ENCODE measurements at regions not wholly inside any gene's neighbourhood (a gene's known extent, or its start where the extent isn't known, plus 50 kb on each side); places are given as distances from the start of the nearest gene placed in this dataset.

DNA sequence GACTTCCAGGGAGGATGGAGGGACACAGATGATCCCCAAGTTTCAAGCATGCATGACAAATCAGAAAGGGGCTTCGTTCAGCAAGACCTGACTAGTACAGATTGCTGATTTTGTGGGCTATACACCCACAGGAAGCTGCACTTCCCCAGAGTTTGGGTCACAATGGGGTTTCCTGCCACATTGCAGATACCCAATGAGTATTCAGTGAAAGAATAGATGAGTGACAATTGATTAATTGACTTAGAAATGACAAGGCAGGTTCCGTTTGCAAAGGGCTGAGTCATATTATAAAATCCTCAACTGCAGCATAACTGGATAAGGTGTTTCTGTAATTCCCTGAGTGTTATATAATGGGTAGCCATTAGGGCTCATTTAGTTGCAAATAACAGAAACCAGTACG is 146.6 kb upstream of the TBL1X start:
- DNase-seq: no peak

DNA sequence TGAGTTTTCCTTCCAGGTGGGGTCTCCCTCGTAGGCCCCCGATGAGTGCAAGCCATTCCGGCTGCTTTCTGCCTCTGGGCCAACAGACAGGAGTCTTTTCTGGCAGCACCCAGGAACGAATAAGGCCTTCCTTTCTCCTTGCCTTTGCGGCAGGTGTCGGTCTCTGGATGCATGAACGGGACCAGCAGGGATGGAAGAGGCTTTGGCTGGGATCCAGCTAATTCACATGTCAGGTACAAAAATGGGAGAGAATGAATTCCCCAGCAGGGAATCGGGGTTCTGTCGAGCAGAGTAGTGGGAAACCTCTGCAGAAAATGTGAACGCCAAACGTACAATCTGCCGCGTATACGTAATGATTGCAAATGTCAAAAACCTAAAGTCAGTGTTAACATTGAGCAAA is 146.1 kb upstream of the TBL1X start:
- DNase-seq: no peak

DNA sequence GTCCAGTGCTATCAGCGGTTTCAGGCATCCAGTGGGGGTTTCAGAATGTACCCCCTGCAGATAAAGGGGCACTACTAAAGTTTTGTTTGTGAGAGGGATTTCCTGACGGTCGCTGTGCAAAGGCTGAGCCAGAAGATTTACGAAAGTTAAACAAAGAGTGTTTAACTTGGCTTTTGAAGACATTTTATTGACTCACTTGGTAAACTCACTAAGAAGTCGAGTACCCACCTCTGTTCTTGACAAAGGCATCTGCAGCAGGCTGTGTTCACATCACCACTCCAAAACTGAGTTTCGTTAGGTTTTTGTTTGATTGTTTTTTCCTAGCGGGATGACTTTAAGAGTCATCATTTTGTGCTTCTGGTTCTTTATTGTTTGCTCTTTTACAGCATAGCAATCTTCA is 143.9 kb upstream of the TBL1X start:
- DNase-seq: no peak

- no peak for DNase-seq
Measured at GRCh38 chrX:9324676-9325075, 140.2 kb upstream of the TBL1X start.

DNA sequence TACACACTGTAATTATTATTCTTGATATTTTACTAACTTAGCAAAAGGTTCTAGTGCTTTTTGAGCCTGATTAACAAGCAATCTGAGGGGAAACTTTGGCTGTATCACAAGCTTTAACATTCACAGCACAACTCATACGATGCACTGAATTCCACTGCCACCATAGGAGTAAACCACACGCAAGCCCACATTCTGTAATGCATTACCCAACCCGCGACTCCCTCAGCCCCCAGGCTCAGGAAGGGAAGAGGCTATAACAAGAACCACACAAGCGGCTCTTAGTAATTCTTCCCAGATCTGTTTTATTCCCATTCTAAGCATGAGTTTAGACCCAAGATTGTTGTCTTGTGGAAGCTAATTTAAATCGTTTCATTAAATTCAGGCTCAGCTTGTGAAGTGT is 138.5 kb upstream of the TBL1X start:
- DNase-seq: no peak

GRCh38 chrX:9327086-9327746 is 137.6 kb upstream of the TBL1X start:
- no peak for DNase-seq

- DNase-seq: peak; percentile 67
Measured at GRCh38 chrX:9327747-9328145, 137.1 kb upstream of the TBL1X start.

DNA sequence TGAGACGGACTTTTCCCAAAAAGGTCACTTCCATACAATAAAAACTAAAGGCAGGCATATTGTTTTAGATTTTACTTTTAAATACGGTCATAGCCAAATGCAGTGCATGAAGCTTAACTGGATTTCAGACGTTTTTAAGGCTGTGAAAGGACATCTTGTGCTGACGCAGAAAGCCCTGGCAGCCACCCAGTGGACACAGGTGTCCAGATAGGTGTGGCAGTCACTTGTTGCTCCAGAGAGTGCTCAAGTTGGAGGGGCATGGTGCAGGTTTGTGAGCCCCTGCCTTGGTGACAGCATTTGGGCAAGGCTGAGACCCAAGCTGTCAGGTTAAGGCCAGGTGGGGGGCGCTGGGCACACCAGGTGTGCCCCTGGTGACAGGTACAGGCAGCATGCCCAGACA is 135.8 kb upstream of the TBL1X start:
- DNase-seq: no peak

GRCh38 chrX:9330249-9330982 is 134.4 kb upstream of the TBL1X start:
- no peak for DNase-seq

DNA sequence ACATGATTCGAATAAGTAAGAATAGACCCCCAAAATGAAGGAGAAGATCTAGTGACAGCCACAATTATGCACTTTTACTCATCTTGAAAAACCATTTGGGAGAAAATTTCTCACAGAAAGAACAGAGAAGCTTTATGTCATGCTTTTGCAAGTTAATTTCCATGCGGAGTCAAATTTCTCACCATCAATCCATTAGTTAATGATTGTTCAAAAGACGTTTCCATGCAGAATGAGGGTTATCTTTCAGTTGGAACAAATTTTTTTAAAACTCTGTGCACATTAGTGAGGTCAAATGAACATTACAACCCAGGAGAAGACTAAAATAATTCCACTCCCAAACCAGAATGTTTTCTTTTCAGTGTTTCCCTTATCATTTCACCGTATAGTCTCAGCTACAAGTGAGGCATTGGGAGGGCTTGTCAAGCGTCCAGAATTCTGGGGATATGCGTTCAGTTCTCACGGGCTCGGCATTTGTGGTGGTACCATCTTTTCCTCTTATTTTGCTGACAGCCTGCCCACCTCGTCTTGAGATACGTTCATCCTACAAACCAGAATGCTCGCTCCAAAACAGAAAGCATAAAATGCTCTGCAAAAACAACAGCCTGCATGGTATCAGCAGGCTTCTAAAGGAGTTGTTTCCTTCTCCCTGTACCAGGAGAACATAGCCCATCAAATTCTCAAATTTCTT is 130.8 kb upstream of the TBL1X start:
- no peak for DNase-seq

- no peak for DNase-seq
Measured at GRCh38 chrX:9335251-9335650, 129.6 kb upstream of the TBL1X start.

GRCh38 chrX:9336456-9336855 is 128.4 kb upstream of the TBL1X start:
- DNase-seq: no peak

DNA sequence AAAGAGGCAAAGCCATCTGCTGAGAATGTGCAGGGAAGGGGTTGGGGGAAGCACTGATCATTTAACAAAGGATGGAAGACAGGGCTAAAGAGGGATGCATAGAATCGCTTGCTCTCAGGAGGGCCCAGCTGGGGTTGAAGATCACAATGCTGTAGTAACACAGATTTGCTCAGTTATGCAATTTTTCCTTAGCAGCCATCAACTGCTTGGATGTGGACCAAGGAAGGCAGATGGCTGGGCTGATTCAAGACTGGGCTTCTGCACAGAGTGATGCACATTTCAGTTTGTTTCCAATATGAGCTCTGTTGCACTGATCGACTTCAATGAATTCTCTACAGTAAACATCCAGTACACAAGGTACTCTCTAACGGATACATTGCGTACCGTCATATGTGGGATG is 127.8 kb upstream of the TBL1X start:
- DNase-seq: peak; percentile 36

GRCh38 chrX:9338986-9339385 is 125.9 kb upstream of the TBL1X start:
- DNase-seq: no peak

DNA sequence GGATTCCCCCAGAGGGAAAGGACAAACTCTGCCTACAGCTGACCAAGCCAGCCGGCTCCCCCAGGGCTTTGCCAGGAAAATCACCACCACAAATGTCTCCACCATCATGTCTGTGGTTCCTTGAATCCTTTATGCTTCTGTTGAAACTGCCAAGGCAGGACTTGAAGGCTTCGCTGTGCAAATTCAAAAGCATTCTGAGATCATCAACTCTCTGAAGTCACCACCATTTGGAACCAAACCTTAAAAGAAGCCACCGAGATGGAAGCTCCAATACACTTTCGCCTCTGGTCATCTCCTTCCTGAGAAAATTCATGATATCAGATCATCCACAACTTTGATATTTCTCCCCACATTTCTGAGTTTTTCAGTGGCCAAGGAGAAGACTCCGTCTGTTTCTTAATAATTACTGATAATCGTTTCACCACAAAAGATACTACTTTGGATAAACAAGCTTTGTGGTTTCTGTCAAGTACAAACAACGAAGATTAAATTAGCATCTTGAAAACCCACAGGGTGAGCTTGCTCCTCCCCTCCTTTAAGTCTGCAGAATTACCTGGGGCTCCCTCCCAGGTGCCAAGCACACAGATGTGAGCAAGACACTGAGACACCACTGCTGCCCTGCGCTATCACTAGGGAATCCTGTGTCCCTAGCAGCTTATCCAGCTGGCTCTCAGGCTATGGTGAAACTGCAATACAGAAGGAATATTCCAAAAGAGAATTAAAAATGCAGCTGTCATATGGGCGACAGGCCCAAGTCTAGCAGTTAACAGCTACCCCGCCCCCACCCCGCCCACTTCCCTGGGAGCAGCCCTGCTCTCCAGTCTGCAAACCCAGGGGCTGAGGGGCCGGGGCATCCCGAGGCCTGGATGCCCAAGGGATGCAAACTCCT is 125.0 kb upstream of the TBL1X start:
- DNase-seq: no peak

DNA sequence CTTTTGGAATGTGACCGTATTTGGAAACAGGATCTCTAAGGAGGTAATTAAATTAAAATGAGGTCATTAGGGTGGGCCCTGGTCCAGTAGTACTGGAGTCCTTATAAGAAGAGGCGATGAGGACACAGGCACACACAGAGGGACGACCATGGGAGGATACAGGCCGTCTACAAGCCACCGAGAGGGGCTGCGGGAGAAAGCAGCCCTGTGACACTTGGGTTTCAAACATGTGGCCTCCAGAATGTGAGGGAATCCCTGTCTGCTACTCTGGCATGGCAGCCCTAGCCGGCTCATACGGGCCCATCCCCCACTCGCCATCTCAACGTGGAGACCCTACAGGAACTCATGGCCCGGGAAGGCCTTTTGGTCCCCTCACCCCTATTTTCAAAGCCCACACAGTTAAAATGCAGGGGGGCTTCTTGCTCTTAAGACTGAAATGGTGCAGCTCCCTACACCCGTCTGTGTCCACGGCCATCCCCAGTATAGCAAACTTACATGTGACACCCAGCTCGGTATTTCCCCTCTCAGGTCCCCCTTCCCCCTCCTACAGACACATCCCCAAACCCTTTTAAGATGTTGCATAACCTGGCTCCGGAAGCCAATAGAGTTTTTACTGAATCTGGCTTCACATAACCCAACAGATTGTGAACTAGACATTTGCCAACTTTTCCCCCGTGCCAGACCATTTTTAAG is 124.1 kb upstream of the TBL1X start:
- no peak for DNase-seq

DNA sequence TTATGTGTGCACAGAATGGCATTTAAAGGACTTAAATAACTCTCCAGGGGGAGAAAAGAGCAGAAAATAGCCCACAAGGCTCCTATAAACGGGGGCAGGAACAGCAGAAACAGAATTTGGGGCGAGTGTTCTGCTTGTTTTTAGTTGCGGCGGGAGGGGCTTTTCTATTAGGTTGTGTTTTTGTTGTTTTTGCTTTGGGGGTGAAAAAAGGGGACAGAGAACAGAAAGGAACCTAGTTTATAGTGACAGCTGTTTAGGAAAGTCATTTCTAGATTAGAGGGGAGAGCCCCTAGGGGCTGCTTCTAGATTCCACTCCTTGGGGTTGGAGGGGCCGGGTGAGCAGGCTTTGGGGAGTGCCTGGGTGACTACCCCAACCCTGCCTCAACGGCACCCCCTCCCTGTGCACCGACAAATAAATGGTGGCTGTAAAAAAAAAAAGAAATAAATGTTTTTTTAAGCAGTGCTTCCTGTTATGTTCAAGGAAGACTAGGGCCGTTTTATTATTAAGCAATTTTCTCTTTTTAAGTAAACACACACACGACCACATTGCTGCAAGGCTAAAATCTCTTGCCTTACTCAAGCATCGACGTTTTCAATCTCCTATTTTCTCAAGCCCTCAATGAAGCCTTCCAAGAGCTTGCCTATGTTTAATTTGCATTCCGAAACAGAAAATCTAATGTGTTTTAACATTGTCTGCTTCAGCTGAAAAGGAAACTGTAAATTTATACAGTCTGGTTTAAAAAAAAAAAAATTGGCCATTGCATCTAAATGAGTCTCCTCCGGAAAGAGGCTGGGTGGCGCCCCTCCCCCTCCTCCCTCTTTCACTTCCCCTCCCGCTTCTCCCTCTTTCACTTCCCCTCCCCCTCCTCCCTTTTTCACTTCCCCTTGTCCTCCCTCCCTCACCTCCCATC is 123.3 kb upstream of the TBL1X start:
- peak; percentile 52 for DNase-seq

DNA sequence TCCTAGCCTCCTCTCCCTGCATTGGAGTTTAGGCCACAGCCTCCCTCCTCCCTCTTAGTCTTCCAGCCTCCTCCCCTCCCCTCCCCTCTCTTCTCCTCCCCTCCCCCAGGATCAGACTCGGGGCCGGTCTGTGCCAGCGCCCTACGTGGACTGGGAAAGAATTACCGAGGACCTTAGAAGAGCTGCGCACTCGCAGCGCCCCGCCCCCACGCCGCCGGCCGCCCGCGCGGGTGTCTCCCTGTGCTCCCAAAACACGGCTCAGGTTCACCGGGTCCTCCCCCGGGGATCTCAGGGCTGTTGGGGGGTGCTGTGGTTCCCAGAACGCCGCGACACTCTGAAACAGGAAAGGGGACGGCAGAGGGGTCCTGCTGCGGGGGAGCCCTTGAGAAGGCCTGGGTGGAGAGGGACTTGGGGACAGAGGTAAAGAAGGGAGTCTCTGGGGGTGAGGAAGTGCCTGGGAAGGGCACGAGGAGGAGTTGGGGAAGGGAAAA is 122.3 kb upstream of the TBL1X start:
- peak; percentile 79 for DNase-seq

DNA sequence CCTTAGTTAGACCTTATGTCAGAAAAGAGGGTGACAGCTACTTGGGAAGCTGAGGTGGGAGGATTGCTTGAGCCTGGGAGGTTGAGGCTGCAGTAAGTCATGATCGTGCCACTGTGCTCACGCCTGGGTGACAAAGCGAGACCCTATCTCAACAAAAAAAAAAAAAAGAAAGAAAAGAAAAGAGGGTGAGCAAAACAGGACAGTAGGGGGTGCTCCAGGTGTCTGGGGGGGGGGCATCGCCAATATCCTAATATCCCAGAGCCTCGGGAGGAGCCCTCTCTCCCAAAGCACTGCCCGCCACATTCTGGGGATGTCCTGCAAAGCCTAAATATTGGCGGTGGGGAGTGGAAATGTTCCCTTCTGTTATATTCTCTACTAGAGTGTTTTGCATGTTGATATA is 120.9 kb upstream of the TBL1X start:
- DNase-seq: no peak

DNA sequence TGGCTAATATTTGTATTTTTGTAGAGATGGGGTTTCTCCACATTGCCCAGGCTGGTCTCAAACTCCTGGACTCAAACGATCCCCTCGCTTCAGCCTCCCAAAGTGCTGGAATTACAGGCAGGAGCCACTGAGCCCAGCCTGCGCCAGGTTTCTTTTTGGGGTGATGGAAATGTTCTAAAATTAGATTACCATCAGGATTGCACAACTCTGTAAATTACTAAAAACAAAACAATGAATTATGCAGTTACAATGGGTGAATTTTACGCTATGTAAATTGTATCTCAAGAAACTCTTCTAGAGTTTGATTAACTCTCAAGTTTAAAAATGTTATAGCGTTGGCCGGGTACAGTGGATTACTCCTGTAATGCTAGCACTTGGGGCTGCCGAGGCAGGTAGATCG is 118.9 kb upstream of the TBL1X start:
- DNase-seq: no peak
